ENCODE measurements at regions not wholly inside any gene's neighbourhood (a gene's known extent, or its start where the extent isn't known, plus 50 kb on each side); places are given as distances from the start of the nearest gene placed in this dataset.

GRCh38 chr7:124444696-124445480 lies 320.7 kb downstream of the GPR37 start:
- no peak for TF ChIP-seq CTCF (CRISPR knock-in tag; IDR thresholded peaks at IDR 0.05)
- no peak for TF ChIP-seq ZNF619 (CRISPR knock-in tag; IDR thresholded peaks at IDR 0.05)
